Breast epithelium (tissue), 3 donors: ENCODE measurements at regions not wholly inside any gene's neighbourhood (a gene's known extent, or its start where the extent isn't known, plus 50 kb on each side); places are given as distances from the start of the nearest gene placed in this dataset.

Experiments
- CTCF ChIP-seq, 3 donors: fragments of 450-650 bp; IDR thresholded peaks; one replicate each; pipeline ENCODE4 v1.5.1; 2016 to 2017; ENCODE audit warnings: antibody characterized with exemption in 3 of 3, mild to moderate bottlenecking in 3 of 3, moderate library complexity in 3 of 3
- POLR2A ChIP-seq: fragments of 450-650 bp; IDR thresholded peaks from one replicate; pipeline ENCODE4 v1.6.1; 2016; ENCODE audit warnings: antibody characterized with exemption, mild to moderate bottlenecking, moderate library complexity
- POLR2AphosphoS5 ChIP-seq, 3 donors: sonication (generic); formaldehyde crosslinking; IDR thresholded peaks; one replicate each; pipeline ENCODE4 v1.6.1; 2017; ENCODE audit warnings: antibody characterized with exemption in 3 of 3

GRCh38 chr2:119065146-119065545 is 93.4 kb downstream of the C1QL2 start:
- no peak for TF ChIP-seq CTCF (IDR thresholded peaks at IDR 0.05)
- no peak for TF ChIP-seq POLR2A
- no peak for TF ChIP-seq POLR2AphosphoS5 (IDR thresholded peaks at IDR 0.05)
